ENCODE measurements at regions not wholly inside any gene's neighbourhood (a gene's known extent, or its start where the extent isn't known, plus 50 kb on each side); places are given as distances from the start of the nearest gene placed in this dataset.
A peak's percentile ranks its signal among the peaks of the same experiment; 100 is the strongest.
"Not testable (repeated sequence)": the region's sequence is repeated elsewhere in the genome, so short reads cannot be mapped to it uniquely, and the experiment has no call there.

DNA sequence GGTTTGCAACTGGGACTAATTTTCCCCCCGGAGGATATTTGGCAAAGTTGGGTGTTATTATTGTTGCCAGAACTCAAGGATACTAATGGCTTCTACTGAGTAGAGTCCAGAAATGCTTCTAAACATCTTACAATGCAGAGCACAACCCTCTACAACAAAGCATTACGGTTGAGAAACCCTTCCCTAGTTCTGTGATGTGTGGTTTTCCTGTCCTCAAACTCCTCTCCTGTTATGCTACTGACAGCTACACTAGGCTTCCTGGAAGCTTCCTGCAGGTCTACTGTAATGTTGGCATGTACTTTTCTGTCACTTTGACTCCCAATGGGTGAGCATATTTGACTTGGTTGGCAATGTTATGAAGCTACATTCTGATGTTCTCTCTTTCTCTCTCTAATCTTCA lies 1656.9 kb downstream of the MRPL39 start:
- no peak overlapping the region for H3K27ac Mint-ChIP-seq
- no peaks in the 10 kb centered on the region for H3K27me3 Mint-ChIP-seq
- no peak for ATAC-seq (replicated peaks)
- no peak overlapping the region for H3K4me3 Mint-ChIP-seq
- H3K36me3 Mint-ChIP-seq (ENCODE audit: low read depth), result no peaks in the 10 kb centered on the region
- H3K9me3 Mint-ChIP-seq, result no peaks in the 10 kb centered on the region
- H3K4me1 Mint-ChIP-seq, result peaks cover 7% of the 10 kb centered on the region

DNA sequence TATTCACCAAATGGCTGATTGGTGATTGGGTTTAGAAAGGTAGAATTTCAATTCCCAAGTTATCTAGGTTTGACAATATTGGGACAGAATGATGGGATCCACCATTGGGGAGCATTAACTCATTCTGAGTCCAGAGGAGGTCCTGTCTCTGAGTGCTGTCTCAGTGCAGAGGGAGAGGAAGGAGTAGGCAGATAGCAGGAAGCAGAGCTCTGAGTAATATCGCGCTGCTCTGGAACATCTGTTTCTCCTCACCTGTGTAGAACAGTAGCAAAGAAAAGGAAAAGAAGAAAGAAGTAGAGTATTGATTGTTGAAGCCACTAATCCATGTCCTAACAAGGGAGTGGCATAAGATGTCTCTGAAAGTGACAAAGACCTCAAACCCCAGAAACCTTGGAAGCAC lies 1657.8 kb downstream of the MRPL39 start:
- Mint-ChIP-seq H3K4me3 (no peak overlapping the region), H3K27ac (no peak overlapping the region), H3K4me1 (peaks cover 7% of the 10 kb centered on the region), H3K27me3 (no peaks in the 10 kb centered on the region), H3K36me3 (ENCODE audit: low read depth) (no peaks in the 10 kb centered on the region), H3K9me3 (no peaks in the 10 kb centered on the region)
- peak; percentile 53 for ATAC-seq (replicated peaks)

DNA sequence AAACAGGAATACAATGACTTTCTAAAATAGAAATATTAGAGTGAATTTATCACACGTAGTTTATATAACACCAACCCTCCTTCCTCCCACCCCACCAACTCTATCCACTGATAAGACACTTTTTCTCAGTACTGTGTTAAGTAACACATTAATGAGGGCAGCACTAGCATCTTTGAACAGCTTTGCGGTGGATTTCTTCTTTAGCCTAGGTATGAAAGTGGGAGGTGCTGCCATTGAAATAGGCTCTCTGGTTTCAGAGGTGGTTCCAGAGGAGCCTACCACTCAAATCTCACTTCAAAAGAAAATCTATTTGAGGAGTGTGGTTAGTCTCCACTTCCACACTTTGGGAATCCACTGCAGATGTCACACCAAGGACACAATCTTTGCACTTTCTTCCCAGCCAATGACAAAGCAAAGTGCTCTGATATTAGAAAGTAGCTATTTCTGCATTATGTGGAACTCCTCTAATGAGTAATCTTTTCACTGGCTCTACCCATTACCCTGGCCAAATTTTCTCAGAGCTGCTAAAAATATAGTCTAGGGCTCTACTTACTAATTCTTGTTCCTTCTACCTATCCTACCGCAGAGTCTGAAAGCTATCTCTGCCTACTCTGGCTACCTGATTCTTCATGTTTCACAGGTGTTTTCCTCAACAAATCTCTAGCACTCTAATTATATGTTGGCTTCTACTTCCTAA lies 1667.8 kb downstream of the MRPL39 start:
- no peak overlapping the region for H3K4me3 Mint-ChIP-seq
- H3K36me3 Mint-ChIP-seq (ENCODE audit: low read depth), result no peaks in the 10 kb centered on the region
- peaks cover 4% of the 10 kb centered on the region for H3K27me3 Mint-ChIP-seq

DNA sequence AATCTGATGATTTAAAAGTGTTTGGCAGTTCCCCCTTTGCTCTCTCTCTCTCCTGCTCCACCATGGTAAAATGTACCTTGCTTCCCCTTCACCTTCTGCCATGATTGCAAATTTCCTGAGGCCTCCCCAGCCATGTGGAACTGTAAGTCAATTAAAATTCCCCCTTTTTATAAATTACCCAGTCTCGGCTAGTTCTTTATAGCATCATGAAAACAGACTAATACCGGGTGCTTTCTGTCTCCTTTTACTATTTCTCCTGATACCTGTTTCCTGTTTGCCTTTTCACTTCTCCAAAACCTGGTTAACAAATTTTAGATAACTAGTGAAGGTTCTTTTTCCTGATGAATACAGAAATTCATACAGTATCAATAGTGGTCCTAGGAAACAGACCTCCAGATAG lies 1670.3 kb downstream of the MRPL39 start:
- H3K27ac Mint-ChIP-seq, result no peak overlapping the region
- H3K4me3 Mint-ChIP-seq, result no peak overlapping the region
- H3K36me3 Mint-ChIP-seq (ENCODE audit: low read depth), result no peaks in the 10 kb centered on the region
- H3K4me1 Mint-ChIP-seq, result no peaks in the 10 kb centered on the region
- ATAC-seq (replicated peaks), result no peak
- H3K27me3 Mint-ChIP-seq, result peaks cover 4% of the 10 kb centered on the region
- no peaks in the 10 kb centered on the region for H3K9me3 Mint-ChIP-seq

More for the DNA sequence above, 1667.8 kb downstream of the MRPL39 start:
- Mint-ChIP-seq H3K4me1 (no peaks in the 10 kb centered on the region), H3K27ac (no peak overlapping the region), H3K9me3 (no peaks in the 10 kb centered on the region)
- ATAC-seq (replicated peaks), result no peak

DNA sequence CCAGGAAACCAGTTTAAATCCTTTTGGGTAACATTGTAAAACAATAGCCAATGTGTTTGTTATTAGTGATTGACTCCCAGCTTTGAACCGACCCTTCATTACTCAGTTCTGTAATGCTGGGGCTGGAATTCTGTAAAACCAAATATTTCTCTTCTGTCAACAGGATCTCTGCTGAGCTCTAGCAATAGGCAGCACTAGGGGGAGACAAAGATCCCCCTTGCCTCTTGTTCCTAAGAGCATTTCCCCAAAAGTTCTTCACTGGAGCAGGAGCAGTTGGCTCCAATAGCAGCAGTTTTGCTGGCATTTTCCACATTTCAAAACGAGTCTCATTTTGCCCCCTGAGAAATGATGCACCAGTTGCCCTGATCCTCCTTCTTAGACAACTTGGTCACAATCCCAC lies 1671.1 kb downstream of the MRPL39 start:
- no peak overlapping the region for H3K4me3 Mint-ChIP-seq
- H3K27me3 Mint-ChIP-seq, result peaks cover 4% of the 10 kb centered on the region
- ATAC-seq (replicated peaks), result no peak

DNA sequence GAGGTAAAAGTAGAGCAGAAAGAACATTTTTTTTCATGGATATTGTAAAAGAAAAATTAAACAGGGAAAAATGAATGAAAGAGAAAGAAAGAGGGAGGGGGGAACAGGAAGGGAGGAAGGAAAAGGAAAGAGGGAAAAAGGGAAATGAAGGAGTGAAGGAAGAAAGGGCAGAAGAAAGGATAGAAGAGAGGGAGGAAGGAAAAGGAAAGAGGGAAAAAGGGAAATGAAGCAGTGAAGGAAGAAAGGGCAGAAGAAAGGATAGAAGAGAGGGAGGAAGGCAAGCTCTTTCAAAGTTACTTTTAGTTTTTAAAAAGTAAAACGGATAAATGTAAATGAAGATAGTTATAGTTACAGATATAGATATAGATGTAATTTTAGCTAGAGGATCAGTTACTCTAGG lies 1676.7 kb downstream of the MRPL39 start:
- Mint-ChIP-seq H3K4me3 (no peak overlapping the region), H3K27me3 (peaks cover under 1% of the 10 kb centered on the region), H3K9me3 (no peaks in the 10 kb centered on the region), H3K27ac (no peak overlapping the region), H3K36me3 (ENCODE audit: low read depth) (no peaks in the 10 kb centered on the region), H3K4me1 (no peaks in the 10 kb centered on the region)
- ATAC-seq (replicated peaks), result no peak

More for the DNA sequence above, 1671.1 kb downstream of the MRPL39 start:
- H3K36me3 Mint-ChIP-seq (ENCODE audit: low read depth), result no peaks in the 10 kb centered on the region
- no peak overlapping the region for H3K27ac Mint-ChIP-seq
- no peaks in the 10 kb centered on the region for H3K9me3 Mint-ChIP-seq
- no peaks in the 10 kb centered on the region for H3K4me1 Mint-ChIP-seq

DNA sequence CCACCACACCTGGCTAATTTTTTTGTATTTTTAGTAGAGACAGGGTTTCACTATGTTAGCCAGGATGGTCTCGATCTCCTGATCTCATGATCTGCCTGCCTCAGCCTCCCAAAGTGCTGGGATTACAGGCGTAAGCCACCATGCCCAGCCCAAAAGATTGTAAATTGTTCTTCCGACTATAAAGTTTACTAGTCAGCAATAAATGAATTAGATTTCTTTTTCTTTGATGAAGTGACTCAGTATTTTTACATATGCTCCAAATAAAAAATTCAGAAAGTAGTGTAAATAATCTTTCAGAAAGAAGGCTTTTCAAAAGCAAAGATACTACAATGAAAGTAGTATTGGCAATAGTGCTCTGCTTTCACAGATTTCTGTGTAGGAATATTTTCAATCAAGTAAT lies 1680.9 kb downstream of the MRPL39 start:
- not testable (repeated sequence) for H3K4me3 Mint-ChIP-seq; H3K36me3 Mint-ChIP-seq (ENCODE audit: low read depth); ATAC-seq (replicated peaks); H3K27ac Mint-ChIP-seq; H3K4me1 Mint-ChIP-seq; H3K27me3 Mint-ChIP-seq; H3K9me3 Mint-ChIP-seq

DNA sequence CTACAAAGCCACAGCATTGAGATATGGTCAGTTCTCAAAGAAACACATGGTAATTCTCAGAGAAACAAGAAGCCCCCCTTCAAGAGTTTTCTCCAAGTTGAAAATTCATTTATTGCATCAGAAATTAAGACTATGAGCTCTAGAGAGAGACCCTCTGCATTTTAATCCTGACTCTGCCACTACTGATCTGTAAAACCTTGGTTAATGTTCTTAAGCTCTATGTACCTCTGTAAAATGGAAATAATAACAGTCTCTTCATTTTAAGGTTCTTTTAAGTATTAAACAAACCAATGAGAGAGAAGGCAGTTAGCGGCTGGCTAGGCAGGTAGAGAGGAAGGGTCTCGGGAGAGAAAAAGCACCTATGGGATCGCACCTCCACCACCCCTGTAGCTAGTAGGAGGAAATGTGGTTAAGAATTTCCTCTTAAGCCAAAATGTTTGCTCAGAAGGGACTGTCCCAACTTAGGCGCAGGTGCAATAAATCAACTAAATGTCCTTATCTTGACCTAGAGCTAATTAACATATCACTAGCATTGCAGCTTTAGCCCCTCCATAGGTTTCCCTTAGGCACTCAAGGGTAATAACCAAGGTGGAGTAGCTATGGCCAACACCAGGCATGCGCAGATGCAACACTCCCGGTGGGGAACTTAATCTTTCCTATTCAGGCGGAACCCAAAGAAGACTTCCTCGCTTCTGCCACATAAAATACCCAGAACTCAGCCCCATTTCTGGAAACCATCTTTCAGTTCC lies 1685.4 kb downstream of the MRPL39 start:
- ATAC-seq (replicated peaks), result peak; percentile 53
- Mint-ChIP-seq H3K36me3 (ENCODE audit: low read depth) (no peaks in the 10 kb centered on the region), H3K4me3 (no peak overlapping the region), H3K27ac (no peak overlapping the region), H3K4me1 (no peaks in the 10 kb centered on the region), H3K9me3 (no peaks in the 10 kb centered on the region), H3K27me3 (peaks cover 2% of the 10 kb centered on the region)

DNA sequence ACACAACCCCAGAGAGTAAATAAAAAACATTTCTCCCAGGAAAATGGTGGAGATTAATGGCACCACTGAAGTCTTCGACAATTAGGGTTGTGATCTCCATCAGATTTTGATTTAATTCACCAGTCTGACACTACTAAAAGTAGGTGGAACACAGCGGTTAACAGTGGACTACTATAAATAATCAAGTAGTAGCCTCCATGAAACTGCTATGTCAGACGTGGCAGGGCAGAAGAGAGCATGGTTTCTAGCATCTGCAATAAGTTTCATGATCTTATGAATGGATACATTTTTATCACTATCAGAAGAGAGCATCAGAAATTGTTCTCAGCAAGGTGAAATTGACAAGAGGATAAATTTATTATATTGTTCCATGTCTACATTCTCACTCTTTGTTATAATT lies 1706.6 kb downstream of the MRPL39 start:
- Mint-ChIP-seq H3K4me1 (no peaks in the 10 kb centered on the region), H3K27ac (no peak overlapping the region), H3K36me3 (ENCODE audit: low read depth) (no peaks in the 10 kb centered on the region), H3K4me3 (no peak overlapping the region), H3K9me3 (peaks cover 6% of the 10 kb centered on the region), H3K27me3 (no peaks in the 10 kb centered on the region)
- ATAC-seq (replicated peaks), result no peak

DNA sequence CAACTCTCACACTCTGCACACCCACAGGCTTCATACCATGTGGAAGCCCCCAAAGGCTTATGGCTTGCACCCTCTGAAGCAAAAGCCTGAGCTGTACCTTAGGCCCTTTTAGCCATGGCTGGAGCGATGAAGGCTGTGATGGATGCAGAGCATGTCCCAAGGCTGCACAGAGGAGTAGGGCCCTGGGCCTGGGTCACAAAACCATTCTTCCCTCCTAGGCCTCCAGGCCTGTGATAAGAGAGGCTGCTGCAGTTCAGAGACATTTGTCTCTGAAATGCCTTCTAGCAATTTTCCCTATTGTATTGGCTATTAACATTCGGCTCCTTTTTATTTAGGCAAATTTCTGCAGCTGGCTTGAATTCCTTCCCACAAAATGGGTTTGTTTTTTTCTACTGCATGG lies 1707.7 kb downstream of the MRPL39 start:
- H3K36me3 Mint-ChIP-seq (ENCODE audit: low read depth), result no peaks in the 10 kb centered on the region

DNA sequence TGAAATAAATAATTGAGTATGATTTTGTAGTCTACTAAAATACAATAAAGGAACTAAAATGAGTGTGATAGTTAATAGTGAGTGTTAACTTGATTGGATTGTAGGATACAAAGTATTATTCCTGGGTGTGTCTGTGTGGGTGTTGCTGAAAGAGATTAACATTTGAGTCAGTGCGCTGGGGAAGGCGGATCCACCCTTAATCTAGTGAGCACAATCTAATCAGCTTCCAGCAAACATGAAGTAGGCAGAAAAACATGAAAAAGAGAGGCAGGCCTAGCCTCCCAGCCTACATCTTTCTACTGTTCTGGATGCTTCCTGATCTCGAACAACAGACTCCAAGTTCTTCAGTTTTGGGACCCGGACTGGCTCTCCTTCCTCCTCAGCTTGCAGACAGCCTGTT lies 1716.6 kb downstream of the MRPL39 start:
- Mint-ChIP-seq H3K27ac (no peak overlapping the region), H3K4me3 (no peak overlapping the region), H3K27me3 (no peaks in the 10 kb centered on the region)

More for the DNA sequence above, 1707.7 kb downstream of the MRPL39 start:
- no peak overlapping the region for H3K4me3 Mint-ChIP-seq
- H3K27ac Mint-ChIP-seq, result no peak overlapping the region
- H3K9me3 Mint-ChIP-seq, result peaks cover 6% of the 10 kb centered on the region
- H3K4me1 Mint-ChIP-seq, result no peaks in the 10 kb centered on the region
- ATAC-seq (replicated peaks), result no peak
- no peaks in the 10 kb centered on the region for H3K27me3 Mint-ChIP-seq

DNA sequence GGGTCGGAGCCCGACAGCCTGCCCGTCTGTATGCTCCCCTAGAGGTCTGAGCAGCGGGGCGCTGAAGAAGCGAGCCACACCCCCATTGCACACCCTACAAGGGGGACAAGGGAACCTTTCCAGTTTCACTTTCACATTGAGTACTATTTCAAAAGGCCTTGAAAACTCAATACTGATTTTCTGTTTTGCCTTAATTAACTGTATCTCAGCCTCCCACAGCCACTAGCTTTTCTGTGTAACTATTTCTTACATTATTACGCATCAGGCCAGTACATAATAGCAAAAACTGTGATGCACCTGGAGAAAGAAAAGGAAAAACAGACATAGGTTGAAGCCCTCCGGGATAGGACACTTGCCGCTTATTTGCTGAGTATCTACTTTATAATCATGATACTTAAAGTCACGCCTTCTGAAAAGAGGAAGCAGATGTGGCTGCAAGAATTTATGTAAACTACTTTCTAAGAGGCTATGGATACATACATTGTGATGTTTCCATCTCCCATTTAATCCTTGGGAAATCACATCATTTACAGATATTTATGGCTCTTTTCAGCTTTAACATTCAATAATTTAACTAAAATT lies 1719.5 kb downstream of the MRPL39 start:
- Mint-ChIP-seq H3K4me1 (peaks cover 11% of the 10 kb centered on the region), H3K4me3 (peak overlapping the region; percentile 72), H3K9me3 (peaks cover 5% of the 10 kb centered on the region), H3K27ac (peak overlapping the region; percentile 66), H3K27me3 (no peaks in the 10 kb centered on the region), H3K36me3 (ENCODE audit: low read depth) (no peaks in the 10 kb centered on the region)
- ATAC-seq (replicated peaks), result peak; percentile 57

More for the DNA sequence above, 1716.6 kb downstream of the MRPL39 start:
- Mint-ChIP-seq H3K36me3 (ENCODE audit: low read depth) (no peaks in the 10 kb centered on the region), H3K9me3 (peaks cover 5% of the 10 kb centered on the region), H3K4me1 (peaks cover 11% of the 10 kb centered on the region)
- no peak for ATAC-seq (replicated peaks)

DNA sequence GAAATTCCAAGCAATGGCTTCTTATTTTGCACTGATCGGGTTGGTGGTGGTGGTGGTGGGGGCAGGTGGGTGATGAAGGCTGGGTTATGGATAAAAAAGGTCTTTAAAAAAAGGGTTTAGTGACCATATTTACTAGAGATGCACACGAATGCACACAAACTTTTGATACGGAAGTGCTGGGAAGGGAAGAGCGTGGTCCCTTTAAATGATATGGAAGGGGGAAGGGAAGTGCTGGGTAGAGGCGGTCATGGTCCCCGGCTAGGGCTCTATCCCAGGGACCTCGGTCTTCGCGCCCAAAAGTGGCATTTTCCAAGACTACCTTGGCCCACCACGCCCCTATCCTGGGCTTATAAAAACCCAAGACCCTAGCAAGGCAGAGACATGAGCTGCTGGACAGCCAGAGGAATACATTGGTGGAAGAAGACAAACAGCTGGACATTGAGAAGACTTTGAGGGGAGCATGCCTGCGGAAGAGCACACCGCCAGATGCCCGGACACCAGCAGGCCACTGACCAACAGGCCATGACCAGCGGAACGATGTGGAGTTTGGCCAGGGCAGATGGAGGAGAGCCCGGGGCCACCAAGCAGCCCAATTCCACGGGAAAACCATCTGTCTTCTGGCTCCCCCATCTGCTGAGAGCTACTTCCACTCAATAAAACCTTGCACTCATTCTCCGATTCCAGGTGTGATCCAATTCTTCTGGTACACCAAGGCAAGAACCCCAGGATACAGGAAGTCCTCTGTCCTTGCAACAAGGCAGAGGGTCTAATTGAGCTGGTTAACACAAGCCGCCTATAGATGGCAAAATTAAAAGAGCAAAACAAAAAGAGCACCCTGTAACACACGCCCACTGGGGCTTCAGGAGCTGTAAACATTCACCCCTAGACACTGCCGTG lies 1720.2 kb downstream of the MRPL39 start:
- peak overlapping the region; percentile 66 for H3K27ac Mint-ChIP-seq
- peaks cover 5% of the 10 kb centered on the region for H3K9me3 Mint-ChIP-seq
- peaks cover 11% of the 10 kb centered on the region for H3K4me1 Mint-ChIP-seq
- no peaks in the 10 kb centered on the region for H3K36me3 Mint-ChIP-seq (ENCODE audit: low read depth)
- no peak for ATAC-seq (replicated peaks)
- H3K4me3 Mint-ChIP-seq, result peak overlapping the region; percentile 72
- H3K27me3 Mint-ChIP-seq, result no peaks in the 10 kb centered on the region

DNA sequence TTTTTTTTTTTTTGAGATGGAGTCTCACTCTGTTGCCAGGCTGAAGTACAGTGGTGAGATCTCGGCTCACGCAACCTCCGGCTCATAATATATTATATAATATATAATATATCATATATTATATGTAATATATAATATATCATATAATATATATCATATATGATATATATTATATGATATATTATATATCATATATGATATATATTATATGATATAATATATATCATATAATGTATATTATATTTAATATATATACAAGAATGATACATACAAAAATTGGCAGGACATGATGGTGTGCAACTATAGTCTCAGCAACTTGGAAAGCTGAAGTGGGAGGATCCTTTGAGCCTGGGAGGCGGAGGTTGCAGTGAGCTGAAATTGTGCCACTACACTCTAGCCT lies 1725.5 kb downstream of the MRPL39 start:
- peaks cover 5% of the 10 kb centered on the region for H3K27me3 Mint-ChIP-seq
- H3K36me3 Mint-ChIP-seq (ENCODE audit: low read depth), result no peaks in the 10 kb centered on the region
- H3K4me1 Mint-ChIP-seq, result peaks cover under 1% of the 10 kb centered on the region
- H3K4me3 Mint-ChIP-seq, result no peak overlapping the region
- H3K9me3 Mint-ChIP-seq, result peaks cover 2% of the 10 kb centered on the region
- no peak overlapping the region for H3K27ac Mint-ChIP-seq
- no peak for ATAC-seq (replicated peaks)
